Gastroesophageal sphincter (tissue), 4 donors: ENCODE measurements at regions not wholly inside any gene's neighbourhood (a gene's known extent, or its start where the extent isn't known, plus 50 kb on each side); places are given as distances from the start of the nearest gene placed in this dataset.

Source experiments
- ATAC-seq: fragments of 150-250 bp; one replicate; pipeline ENCODE4 v1.9.1; 2016; ENCODE audit warnings: mild to moderate bottlenecking, moderate library complexity
- H3K27ac ChIP-seq, 4 donors: fragments of 200-600 bp; sonication (generic) in 3 of 4; 1 replicate in 3 of 4; 2 replicates in 1 of 4; pipeline ENCODE4 v1.5.1; 2016 to 2019
- H3K27me3 ChIP-seq: fragments of 200-600 bp; sonication (generic); one replicate; pipeline ENCODE4 v1.5.1; 2019
- H3K36me3 ChIP-seq, 2 donors: fragments of 200-600 bp; sonication (generic); one replicate each; pipeline ENCODE4 v1.5.1; 2019; ENCODE audit warnings: control low read depth in 1 of 2
- H3K4me1 ChIP-seq, 3 donors: fragments of 200-600 bp; sonication (generic); 1 replicate in 2 of 3; 2 replicates in 1 of 3; pipeline ENCODE4 v1.5.1; 2016 to 2019; ENCODE audit warnings: control low read depth in 2 of 3
- H3K4me3 ChIP-seq, 2 donors: fragments of 200-600 bp; sonication (generic); one replicate each; pipeline ENCODE4 v1.5.1; 2019; ENCODE audit warnings: mild to moderate bottlenecking in 1 of 2, moderate library complexity in 1 of 2
- H3K9me3 ChIP-seq, 3 donors: fragments of 200-600 bp; sonication (generic); one replicate each; pipeline ENCODE4 v1.5.1; 2017 to 2019; ENCODE audit warnings: control low read depth in 2 of 3
- CTCF ChIP-seq, 4 experiments: fragments of 200-600 bp in 2 of 4; fragments of 450-650 bp in 2 of 4; sonication (generic) in 1 of 4; IDR thresholded peaks; one replicate each; pipeline ENCODE4 v1.5.1; 2017 to 2019; ENCODE audit warnings: antibody characterized with exemption in 4 of 4, mild to moderate bottlenecking in 2 of 4, moderate library complexity in 2 of 4
- EP300 ChIP-seq: sonication (generic); formaldehyde crosslinking; IDR thresholded peaks from one replicate; pipeline ENCODE4 v1.6.1; 2017; ENCODE audit warnings: antibody characterized with exemption, mild to moderate bottlenecking
- POLR2A ChIP-seq, 2 donors: fragments of 450-650 bp; IDR thresholded peaks; one replicate each; pipeline ENCODE4 v1.6.1; 2017; ENCODE audit warnings: antibody characterized with exemption in 2 of 2, mild to moderate bottlenecking in 2 of 2, moderate library complexity in 1 of 2
- POLR2AphosphoS5 ChIP-seq: sonication (generic); formaldehyde crosslinking; IDR thresholded peaks from one replicate; pipeline ENCODE4 v1.6.1; 2017; ENCODE audit warnings: antibody characterized with exemption
- WGBS, 2 donors: methylation state at CpG; one replicate each; pipeline ENCODE4 v1.1.5; 2018; ENCODE audit warnings: low coverage in 1 of 2; 5-methylcytosine and 5-hydroxymethylcytosine counted together

- H3K4me1 ChIP-seq = peaks cover 0 to 8% (median 0%) of the 10 kb centered on the region in 3 donors
- 68 to 81% methylated on average over 3 to 4 of the region's 4 CpGs for WGBS, 2 donors
- no peak for TF ChIP-seq POLR2AphosphoS5
- TF ChIP-seq EP300 = no peak
- TF ChIP-seq CTCF (IDR thresholded peaks at IDR 0.05) = no peak
- no peak for TF ChIP-seq POLR2A (IDR thresholded peaks at IDR 0.05)
- no peak for ATAC-seq
- H3K27ac ChIP-seq = no peak overlapping the region
- H3K9me3 ChIP-seq = no peaks in the 10 kb centered on the region
- no peak overlapping the region for H3K4me3 ChIP-seq
- no peaks in the 10 kb centered on the region for H3K36me3 ChIP-seq
- H3K27me3 ChIP-seq = peaks cover 3% of the 10 kb centered on the region
These were observed 1462.3 kb downstream of the BRD1 start for GRCh38 chr22:48365386-48365785.

GRCh38 chr22:48362721-48363404 is 1464.8 kb downstream of the BRD1 start:
- WGBS, 2 donors = 62 to 100% methylated on average over 1 to 6 of the region's 15 CpGs
- Histone ChIP-seq H3K4me3 (no peak overlapping the region), H3K9me3 (no peaks in the 10 kb centered on the region), H3K27ac (no peak overlapping the region), H3K4me1 (no peaks in the 10 kb centered on the region), H3K36me3 (no peaks in the 10 kb centered on the region), H3K27me3 (peaks cover 28% of the 10 kb centered on the region)
- no peak for ATAC-seq
- TF ChIP-seq EP300 = no peak
- TF ChIP-seq CTCF (IDR thresholded peaks at IDR 0.05) = no peak
- TF ChIP-seq POLR2AphosphoS5 = no peak
- TF ChIP-seq POLR2A (IDR thresholded peaks at IDR 0.05) = no peak

- Histone ChIP-seq H3K27me3 (peaks cover 42% of the 10 kb centered on the region), H3K4me3 (no peak overlapping the region), H3K36me3 (no peaks in the 10 kb centered on the region), H3K27ac (no peak overlapping the region), H3K4me1 (no peaks in the 10 kb centered on the region), H3K9me3 (no peaks in the 10 kb centered on the region)
- TF ChIP-seq EP300 (no peak), CTCF (IDR thresholded peaks at IDR 0.05) (no peak), POLR2AphosphoS5 (no peak), POLR2A (IDR thresholded peaks at IDR 0.05) (no peak)
- no peak for ATAC-seq
- 79 to 80% methylated on average over 1 of the region's 1 CpG for WGBS, 2 donors
These were observed 1466.5 kb downstream of the BRD1 start for GRCh38 chr22:48361099-48361639.

- Histone ChIP-seq H3K36me3 (no peaks in the 10 kb centered on the region), H3K4me3 (no peak overlapping the region), H3K27me3 (peaks cover 58% of the 10 kb centered on the region), H3K9me3 (no peaks in the 10 kb centered on the region), H3K27ac (no peak overlapping the region), H3K4me1 (no peaks in the 10 kb centered on the region)
- ATAC-seq = no peak
- 72% methylated on average over 9 of the region's 14 CpGs; no CpG with 5 or more reads in 1 of the 2 donors for WGBS, 2 donors
- TF ChIP-seq EP300 = no peak
- no peak for TF ChIP-seq CTCF (IDR thresholded peaks at IDR 0.05)
- TF ChIP-seq POLR2AphosphoS5 = no peak
- no peak for TF ChIP-seq POLR2A (IDR thresholded peaks at IDR 0.05)
These were observed 1468.1 kb downstream of the BRD1 start for GRCh38 chr22:48359613-48359965.
